Astrocyte (in vitro differentiated cells and primary cell): ENCODE measurements at regions not wholly inside any gene's neighbourhood (a gene's known extent, or its start where the extent isn't known, plus 50 kb on each side); places are given as distances from the start of the nearest gene placed in this dataset.

ENCODE experiments used
- EZH2 ChIP-seq: IDR thresholded peaks from 2 replicates; pipeline ENCODE4 v1.6.1; 2012; ENCODE audit warnings: mild to moderate bottlenecking, low read length, inconsistent platforms; ENCODE audit not compliant: insufficient read depth
- TF ChIP-seq, protein P1 (sequence below): IDR thresholded peaks from 2 replicates; pipeline ENCODE4 v1.5.1; 2011; ENCODE audit warnings: low read depth, mild to moderate bottlenecking, inconsistent platforms, low read length, moderate library complexity; ENCODE audit not compliant: insufficient read depth

DNA sequence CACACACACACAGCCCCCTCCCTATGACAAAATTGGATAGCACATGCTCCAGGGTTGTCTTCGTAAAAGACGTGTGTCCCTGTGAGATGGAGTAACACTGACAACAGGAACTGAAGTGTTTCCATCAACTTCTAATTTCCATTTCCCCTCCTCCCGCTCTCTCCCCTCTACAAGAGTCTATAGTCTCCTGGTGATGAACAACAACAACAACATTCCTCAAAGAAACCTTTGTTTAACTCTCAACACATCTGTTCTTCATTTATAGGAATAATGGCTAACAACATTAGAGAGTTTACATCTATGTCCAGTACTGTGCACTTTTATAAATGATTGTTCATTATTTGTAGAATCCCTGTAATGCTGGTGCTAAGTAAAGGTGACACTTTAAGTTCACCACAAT lies 205.8 kb upstream of the SSTR4 start:
- TF ChIP-seq, protein P1, sequence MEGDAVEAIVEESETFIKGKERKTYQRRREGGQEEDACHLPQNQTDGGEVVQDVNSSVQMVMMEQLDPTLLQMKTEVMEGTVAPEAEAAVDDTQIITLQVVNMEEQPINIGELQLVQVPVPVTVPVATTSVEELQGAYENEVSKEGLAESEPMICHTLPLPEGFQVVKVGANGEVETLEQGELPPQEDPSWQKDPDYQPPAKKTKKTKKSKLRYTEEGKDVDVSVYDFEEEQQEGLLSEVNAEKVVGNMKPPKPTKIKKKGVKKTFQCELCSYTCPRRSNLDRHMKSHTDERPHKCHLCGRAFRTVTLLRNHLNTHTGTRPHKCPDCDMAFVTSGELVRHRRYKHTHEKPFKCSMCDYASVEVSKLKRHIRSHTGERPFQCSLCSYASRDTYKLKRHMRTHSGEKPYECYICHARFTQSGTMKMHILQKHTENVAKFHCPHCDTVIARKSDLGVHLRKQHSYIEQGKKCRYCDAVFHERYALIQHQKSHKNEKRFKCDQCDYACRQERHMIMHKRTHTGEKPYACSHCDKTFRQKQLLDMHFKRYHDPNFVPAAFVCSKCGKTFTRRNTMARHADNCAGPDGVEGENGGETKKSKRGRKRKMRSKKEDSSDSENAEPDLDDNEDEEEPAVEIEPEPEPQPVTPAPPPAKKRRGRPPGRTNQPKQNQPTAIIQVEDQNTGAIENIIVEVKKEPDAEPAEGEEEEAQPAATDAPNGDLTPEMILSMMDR: no peak
- TF ChIP-seq EZH2: no peak
